ENCODE measurements at regions not wholly inside any gene's neighbourhood (a gene's known extent, or its start where the extent isn't known, plus 50 kb on each side); places are given as distances from the start of the nearest gene placed in this dataset.

GRCh38 chr20:48195121-48195870, 410.0 kb upstream of the SULF2 start:
- DNase-seq, result no peak

DNA sequence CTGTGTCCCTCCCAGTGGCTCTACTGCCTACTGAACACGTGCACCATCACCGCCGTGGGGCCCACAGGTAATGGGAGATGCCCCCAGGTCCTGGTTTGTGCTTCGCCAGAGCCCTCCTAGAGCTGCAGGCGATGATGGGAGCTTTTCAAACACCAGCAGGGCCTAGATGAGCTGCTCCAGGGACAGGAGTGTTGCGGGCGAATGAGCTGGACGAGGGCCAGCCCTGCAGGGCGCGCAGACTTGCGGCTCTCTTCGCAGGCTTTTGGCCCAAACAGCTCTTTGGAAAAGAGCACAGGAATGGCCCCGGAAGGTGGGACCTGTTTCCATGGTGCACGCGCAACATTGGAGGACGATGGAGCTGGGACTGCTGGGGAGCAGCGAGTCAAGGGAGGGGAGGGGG, 409.3 kb upstream of the SULF2 start:
- no peak for DNase-seq

DNA sequence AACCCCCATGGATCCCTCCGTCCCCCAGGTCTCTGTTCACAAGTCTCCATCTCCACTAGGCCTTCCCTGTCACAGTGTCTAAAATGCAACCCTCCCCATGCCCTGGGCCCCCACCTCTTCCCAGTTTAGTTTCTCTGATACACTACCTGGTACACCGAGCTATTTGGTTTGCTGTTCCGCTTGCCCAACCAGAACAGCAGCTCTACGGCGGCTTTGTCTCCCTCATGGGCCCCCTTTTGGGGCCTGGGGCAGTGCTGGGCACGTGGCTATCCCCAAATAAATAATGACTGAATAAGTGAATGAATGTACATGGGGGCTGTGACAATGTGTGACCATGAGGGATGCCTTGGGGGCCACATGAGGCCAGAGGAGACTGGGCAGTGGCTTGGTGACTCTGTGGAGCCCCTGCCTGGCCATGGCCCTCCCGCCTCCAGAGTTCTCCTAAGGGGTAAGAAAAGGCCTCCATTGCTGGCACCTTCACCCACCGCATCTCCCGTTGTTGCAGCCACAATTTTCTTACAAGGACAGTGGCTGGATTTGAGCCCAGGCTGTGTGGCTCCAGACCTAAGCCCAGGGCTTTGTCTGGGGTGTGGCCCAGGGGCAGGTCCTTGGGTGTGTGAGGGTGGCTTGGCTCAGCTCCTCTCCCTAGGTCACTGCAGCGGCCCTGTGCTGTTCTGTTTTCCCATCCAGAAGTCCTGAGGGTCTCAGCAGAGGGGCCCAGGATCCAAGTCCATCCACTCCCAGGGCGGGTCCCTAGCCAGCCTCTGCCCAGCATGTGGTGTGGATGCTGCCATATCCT, 408.5 kb upstream of the SULF2 start:
- DNase-seq, result no peak

- no peak for DNase-seq
Observed at GRCh38 chr20:48192109-48192508, 406.8 kb upstream of the SULF2 start.

GRCh38 chr20:48191200-48191599, 405.9 kb upstream of the SULF2 start:
- DNase-seq, result no peak

GRCh38 chr20:48190757-48191156, 405.5 kb upstream of the SULF2 start:
- no peak for DNase-seq

DNA sequence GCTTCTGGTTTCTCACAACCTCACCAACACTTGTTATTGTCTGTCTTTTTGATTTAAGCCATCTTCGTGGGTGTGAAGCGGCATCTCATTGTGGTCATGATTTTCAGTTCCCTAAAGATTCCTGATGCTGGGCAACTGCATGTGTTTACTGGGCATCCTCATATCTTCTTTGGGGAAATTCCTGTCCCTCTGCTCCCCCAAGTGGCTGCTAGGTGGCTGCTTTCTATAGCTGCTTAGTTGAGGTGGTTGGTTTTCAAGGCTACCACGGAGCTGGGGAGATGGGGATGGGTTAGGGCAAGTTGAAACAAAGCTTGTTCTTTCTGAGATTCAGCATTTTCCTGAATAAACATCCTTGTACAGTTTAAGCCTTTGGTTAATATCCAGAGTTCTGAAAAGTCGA, 403.9 kb upstream of the SULF2 start:
- no peak for DNase-seq

GRCh38 chr20:48187851-48188250, 402.6 kb upstream of the SULF2 start:
- DNase-seq, result no peak

DNA sequence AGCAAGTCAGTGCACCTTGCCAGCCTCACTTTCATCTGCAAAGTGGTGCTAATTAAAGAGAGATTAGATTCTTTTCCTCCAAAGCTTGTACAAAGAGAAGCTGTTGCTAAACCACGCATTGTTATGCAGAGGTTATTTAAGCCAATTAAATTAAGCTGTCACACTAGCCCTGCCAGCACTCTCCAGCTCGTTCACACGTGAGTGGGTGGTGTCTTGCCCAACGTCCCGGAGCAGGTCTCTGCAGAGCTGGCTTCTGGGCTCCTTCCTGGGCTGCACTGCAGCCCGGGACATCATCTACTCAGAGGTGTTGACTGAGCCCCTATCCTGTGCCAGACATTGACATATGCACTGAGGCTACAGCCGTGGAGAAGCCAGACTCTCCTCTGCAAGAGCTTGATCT, 401.6 kb upstream of the SULF2 start:
- no peak for DNase-seq

GRCh38 chr20:48186447-48186846, 401.2 kb upstream of the SULF2 start:
- no peak for DNase-seq

DNA sequence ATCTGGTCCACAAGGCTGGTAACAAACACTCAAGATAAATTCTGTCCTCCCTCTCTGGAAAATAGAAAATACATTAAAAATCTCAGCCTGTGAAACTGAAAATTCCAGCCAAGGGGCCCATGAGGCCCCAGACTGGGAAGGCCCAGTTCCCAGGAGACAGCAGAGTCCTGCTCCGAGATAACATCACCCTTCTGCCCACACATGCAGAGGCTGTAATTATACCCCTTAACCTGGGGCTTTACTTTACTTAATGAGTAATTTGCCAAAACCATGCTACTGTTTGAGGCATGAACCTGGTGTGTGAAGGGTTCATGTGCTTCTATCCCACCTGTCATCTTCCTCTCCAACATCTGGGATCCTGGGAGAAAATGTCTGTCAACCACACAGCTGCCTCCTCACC, 398.9 kb upstream of the SULF2 start:
- no peak for DNase-seq

GRCh38 chr20:48181261-48181935, 396.1 kb upstream of the SULF2 start:
- no peak for DNase-seq

GRCh38 chr20:48180618-48181017, 395.3 kb upstream of the SULF2 start:
- DNase-seq, result no peak

- no peak for DNase-seq
Observed at GRCh38 chr20:48180024-48180423, 394.7 kb upstream of the SULF2 start.

- no peak for DNase-seq
Observed at GRCh38 chr20:48178633-48179032, 393.4 kb upstream of the SULF2 start.

DNA sequence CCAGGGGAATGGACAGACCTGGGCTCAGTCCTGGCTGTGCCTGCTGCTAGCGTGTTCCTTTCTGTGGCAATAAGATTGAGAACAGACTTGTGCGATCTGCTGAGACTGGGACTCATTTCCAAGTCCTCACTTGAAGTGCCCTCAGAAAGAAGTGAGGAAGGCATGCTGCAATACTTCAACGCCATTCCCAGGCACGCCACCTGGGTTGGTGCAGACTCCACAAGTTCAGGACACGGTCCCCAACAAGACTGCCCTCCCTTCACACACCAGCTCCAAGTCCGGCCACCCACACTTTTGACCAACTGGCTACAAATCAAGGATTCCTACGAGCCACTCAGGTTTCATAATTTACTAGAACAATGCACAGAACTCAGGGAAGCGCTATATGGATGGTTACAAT, 391.8 kb upstream of the SULF2 start:
- DNase-seq, result no peak

DNA sequence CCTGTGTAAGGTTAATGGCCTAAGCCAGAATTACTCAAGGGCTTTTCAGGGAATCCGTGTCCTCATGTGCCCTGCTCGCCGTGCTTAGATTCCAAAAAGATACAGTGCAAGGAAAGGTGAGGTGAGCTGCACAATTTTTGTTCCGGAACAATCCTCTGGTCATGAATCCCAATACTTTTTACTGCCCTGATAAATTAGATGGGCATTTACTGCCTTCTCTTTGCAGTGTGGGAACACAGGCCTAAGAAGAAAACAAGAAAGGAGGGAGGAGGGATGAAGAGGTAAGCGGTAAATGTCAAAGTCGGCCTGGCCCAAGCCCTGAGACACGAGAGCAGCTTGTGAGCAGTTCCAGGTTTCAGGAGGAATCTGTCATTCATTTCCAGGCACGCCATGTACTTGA, 390.9 kb upstream of the SULF2 start:
- no peak for DNase-seq

- no peak for DNase-seq
Observed at GRCh38 chr20:48175261-48175660, 390.0 kb upstream of the SULF2 start.

- DNase-seq, result no peak
Observed at GRCh38 chr20:48172357-48172702, 387.0 kb upstream of the SULF2 start.

DNA sequence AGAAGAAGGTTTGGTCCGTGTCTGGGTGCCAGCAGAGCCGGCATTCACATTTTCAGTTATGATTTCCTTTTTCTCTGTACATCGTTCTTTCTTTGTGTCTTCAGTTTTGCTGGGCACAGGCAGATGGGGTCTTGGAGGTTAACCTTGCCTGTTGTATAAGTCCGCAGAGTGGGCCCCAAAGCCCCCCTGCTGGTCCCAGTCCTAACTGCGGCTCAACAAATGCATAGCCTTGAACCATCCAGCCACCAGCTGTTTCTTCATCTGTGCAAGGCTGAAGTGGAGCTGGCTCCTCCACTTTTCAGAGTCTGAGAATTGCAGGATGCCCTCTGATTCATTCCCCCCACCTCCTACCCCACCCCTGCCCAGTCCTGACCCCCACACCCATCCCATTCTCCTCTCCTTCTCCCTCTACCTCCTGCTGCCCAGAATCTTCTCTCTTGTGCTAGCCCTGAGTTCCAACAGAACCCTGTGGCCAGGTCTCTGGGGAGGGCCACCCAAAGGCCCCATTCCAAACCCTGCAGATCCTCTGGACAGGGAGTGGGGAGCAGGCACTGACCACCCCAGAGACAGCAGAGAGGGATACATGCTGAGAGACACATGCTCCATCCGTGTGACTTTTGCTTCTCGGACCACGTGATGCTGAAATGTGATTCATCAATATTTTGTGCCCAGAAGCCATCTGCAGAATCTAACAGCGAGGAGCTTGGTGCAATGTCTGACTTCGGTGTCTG, 386.5 kb upstream of the SULF2 start:
- no peak for DNase-seq

DNA sequence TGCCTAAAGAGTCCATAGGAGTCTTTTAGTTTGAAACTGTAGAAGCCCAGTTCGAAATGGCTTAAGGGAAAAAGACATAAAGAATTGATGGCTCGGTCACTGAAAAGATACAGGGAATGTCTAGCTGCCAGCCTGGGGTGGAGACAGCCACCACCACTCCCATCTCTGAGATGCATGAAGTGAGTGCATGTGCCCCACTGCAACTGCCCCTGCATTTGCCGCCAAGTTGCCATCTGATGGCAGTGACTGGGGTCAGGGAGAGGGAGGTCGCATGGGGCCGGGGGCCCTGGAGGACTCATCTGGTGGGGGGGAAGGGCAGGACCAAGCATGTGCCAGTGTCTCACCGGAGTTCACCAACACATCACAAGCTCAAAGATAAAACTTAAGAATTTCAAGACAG, 385.8 kb upstream of the SULF2 start:
- DNase-seq, result no peak

GRCh38 chr20:48170625-48171024, 385.3 kb upstream of the SULF2 start:
- DNase-seq, result no peak

DNA sequence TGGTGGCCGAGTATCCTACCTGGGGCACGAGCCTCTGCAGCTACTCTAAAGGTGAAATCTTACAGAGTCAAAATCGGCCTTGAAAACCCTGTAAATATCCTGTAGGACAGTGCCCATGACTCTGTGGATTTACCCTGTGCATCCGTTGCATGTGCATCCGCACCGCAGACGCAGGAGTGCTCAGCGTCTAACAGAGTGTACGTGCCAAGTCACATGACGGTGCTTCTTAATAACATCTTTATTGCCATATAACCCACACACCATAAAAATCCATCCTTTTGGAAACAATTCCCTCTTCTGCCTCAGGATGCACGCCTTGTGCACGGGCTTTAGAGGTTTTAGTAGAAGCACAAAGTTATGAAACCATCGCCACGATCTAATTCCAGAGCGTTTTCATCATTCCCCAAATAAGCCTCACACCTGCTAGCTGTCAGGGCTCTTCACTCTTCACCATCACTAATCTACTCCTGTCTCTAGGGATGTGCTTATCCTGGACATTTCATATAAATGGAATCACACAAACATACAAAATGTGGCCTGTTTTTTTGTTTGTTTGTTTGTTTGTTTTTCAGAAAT, 384.5 kb upstream of the SULF2 start:
- no peak for DNase-seq

All from stimulated activated naive CD4-positive, alpha-beta T cell (primary cell).